Keratinocyte (primary cell): ENCODE measurements at regions not wholly inside any gene's neighbourhood (a gene's known extent, or its start where the extent isn't known, plus 50 kb on each side); places are given as distances from the start of the nearest gene placed in this dataset.

Experiments used
- DNase-seq: peaks from one replicate; pipeline ENCODE4 v3.0.0-alpha.2; 2011; ENCODE audit warnings: low read depth, missing footprints, low spot score
- FAIRE-seq: peaks from 2 replicates; lab custom pipeline; 2011; peaks lifted over from hg19 to GRCh38; lab: Jason Lieb, UNC
- H2AFZ ChIP-seq: 2 replicates; pipeline ENCODE4 v1.6.0; 2012; ENCODE audit warnings: low read length, control low read depth, inconsistent platforms; ENCODE audit not compliant: control insufficient read depth
- H3K27ac ChIP-seq: 2 replicates; pipeline ENCODE4 v1.5.1; 2011; ENCODE audit warnings: low read length; ENCODE audit not compliant: control insufficient read depth, insufficient read depth
- H3K27me3 ChIP-seq: 3 replicates; pipeline ENCODE4 v1.6.0; 2011; ENCODE audit warnings: low read length; ENCODE audit not compliant: control insufficient read depth, insufficient read depth; ENCODE audit errors: extremely low read depth
- H3K36me3 ChIP-seq, 2 experiments: 2 replicates in 1 of 2; 3 replicates in 1 of 2; pipeline ENCODE4 v1.5.1; 2011; ENCODE audit warnings: low read length in 2 of 2, mild to moderate bottlenecking in 1 of 2; ENCODE audit not compliant: control insufficient read depth in 2 of 2, insufficient read depth in 2 of 2; ENCODE audit errors: extremely low read depth in 1 of 2
- H3K4me1 ChIP-seq: 3 replicates; pipeline ENCODE4 v1.5.1; 2011; ENCODE audit warnings: low read length; ENCODE audit not compliant: control insufficient read depth, insufficient read depth; ENCODE audit errors: extremely low read depth
- H3K4me2 ChIP-seq: 3 replicates; pipeline ENCODE4 v1.6.0; 2011; ENCODE audit warnings: low read depth, low read length; ENCODE audit not compliant: control insufficient read depth, insufficient read depth; ENCODE audit errors: extremely low read depth
- H3K4me3 ChIP-seq, 3 experiments: fragments of 200-600 bp in 1 of 3; sonication (generic) in 1 of 3; 2 replicates in 2 of 3; 3 replicates in 1 of 3; pipeline ENCODE4 v1.5.1; 2011 to 2016; ENCODE audit warnings: low read length in 3 of 3, mild to moderate bottlenecking in 3 of 3, control low read depth in 2 of 3, inconsistent platforms in 1 of 3, low read depth in 1 of 3, mixed read lengths in 1 of 3, mixed run types in 1 of 3, moderate library complexity in 1 of 3; ENCODE audit not compliant: control insufficient read depth in 2 of 3, insufficient read depth in 2 of 3; ENCODE audit errors: extremely low read depth in 1 of 3
- H3K79me2 ChIP-seq: 2 replicates; pipeline ENCODE4 v1.6.0; 2012; ENCODE audit warnings: low read length; ENCODE audit not compliant: control insufficient read depth, insufficient read depth
- H3K9ac ChIP-seq: 3 replicates; pipeline ENCODE4 v1.6.0; 2011; ENCODE audit warnings: low read length; ENCODE audit not compliant: control insufficient read depth, insufficient read depth; ENCODE audit errors: extremely low read depth
- H3K9me1 ChIP-seq: 3 replicates; pipeline ENCODE4 v1.6.0; 2011; ENCODE audit warnings: low read length; ENCODE audit not compliant: control insufficient read depth, insufficient read depth; ENCODE audit errors: extremely low read depth
- H3K9me3 ChIP-seq: 2 replicates; pipeline ENCODE4 v1.5.1; 2012; ENCODE audit warnings: low read depth, low read length; ENCODE audit not compliant: control insufficient read depth
- H4K20me1 ChIP-seq: 3 replicates; pipeline ENCODE4 v1.6.0; 2011; ENCODE audit warnings: low read length; ENCODE audit not compliant: control insufficient read depth, insufficient read depth; ENCODE audit errors: extremely low read depth
- EZH2 ChIP-seq: IDR thresholded peaks from one replicate; pipeline ENCODE4 v1.6.1; 2012; ENCODE audit warnings: inconsistent platforms, mild to moderate bottlenecking, low read length, moderate library complexity
- dilution Hi-C: fragments of 300-500 bp; cut with MboI; formaldehyde crosslinking; loops from one replicate; pipeline ENCODE4 v1.7.0; 2020; ENCODE audit warnings: low sequenced_read_pairs; ENCODE audit not compliant: extremely low pct_ligation_motif_present
- TF ChIP-seq, protein P1 (sequence below), 3 experiments: IDR thresholded peaks in 1 of 3; conservative IDR thresholded peaks in 1 of 3; optimal IDR thresholded peaks in 1 of 3; 2 replicates in 2 of 3; 3 replicates in 1 of 3; pipeline versions ENCODE3 to v1.5.1; 2011; ENCODE audit warnings: low read length in 3 of 3, mild to moderate bottlenecking in 3 of 3, moderate library complexity in 2 of 3, control low read depth in 1 of 3, inconsistent platforms in 1 of 3; ENCODE audit not compliant: insufficient read depth in 2 of 3; ENCODE audit errors: extremely low read depth in 1 of 3

GRCh38 chr5:141777130-141777529, 95.1 kb upstream of the ARAP3 start:
- H2AFZ ChIP-seq = no peak overlapping the region
- FAIRE-seq = no peak
- H3K9me1 ChIP-seq = no peaks in the 10 kb centered on the region
- peaks cover 19% of the 10 kb centered on the region for H3K27me3 ChIP-seq
- no peaks in the 10 kb centered on the region for H3K36me3 ChIP-seq
- H3K9me3 ChIP-seq = no peaks in the 10 kb centered on the region
- TF ChIP-seq EZH2 = no peak
- TF ChIP-seq, protein P1, sequence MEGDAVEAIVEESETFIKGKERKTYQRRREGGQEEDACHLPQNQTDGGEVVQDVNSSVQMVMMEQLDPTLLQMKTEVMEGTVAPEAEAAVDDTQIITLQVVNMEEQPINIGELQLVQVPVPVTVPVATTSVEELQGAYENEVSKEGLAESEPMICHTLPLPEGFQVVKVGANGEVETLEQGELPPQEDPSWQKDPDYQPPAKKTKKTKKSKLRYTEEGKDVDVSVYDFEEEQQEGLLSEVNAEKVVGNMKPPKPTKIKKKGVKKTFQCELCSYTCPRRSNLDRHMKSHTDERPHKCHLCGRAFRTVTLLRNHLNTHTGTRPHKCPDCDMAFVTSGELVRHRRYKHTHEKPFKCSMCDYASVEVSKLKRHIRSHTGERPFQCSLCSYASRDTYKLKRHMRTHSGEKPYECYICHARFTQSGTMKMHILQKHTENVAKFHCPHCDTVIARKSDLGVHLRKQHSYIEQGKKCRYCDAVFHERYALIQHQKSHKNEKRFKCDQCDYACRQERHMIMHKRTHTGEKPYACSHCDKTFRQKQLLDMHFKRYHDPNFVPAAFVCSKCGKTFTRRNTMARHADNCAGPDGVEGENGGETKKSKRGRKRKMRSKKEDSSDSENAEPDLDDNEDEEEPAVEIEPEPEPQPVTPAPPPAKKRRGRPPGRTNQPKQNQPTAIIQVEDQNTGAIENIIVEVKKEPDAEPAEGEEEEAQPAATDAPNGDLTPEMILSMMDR (optimal IDR thresholded peaks at IDR 0.05 in 1 of 3, IDR thresholded peaks at IDR 0.05 in 1 of 3, conservative IDR thresholded peaks at IDR 0.05 in 1 of 3; ENCODE audit: extremely low read depth in 1 of 3, insufficient read depth in 2 of 3, low read length in 3 of 3) = no peak
- no peaks in the 10 kb centered on the region for H3K4me1 ChIP-seq
- no peak overlapping the region for H3K4me2 ChIP-seq
- dilution Hi-C loops = no loop called here
- H3K9ac ChIP-seq = no peak overlapping the region
- DNase-seq = no peak
- no peaks in the 10 kb centered on the region for H4K20me1 ChIP-seq
- H3K79me2 ChIP-seq = no peaks in the 10 kb centered on the region
- no peak overlapping the region for H3K27ac ChIP-seq
- no peak overlapping the region for H3K4me3 ChIP-seq

- H3K9me3 ChIP-seq = no peaks in the 10 kb centered on the region
- no peaks in the 10 kb centered on the region for H3K9me1 ChIP-seq
- dilution Hi-C loops = no loop called here
- no peak overlapping the region for H3K27ac ChIP-seq
- no peaks in the 10 kb centered on the region for H3K79me2 ChIP-seq
- no peak for TF ChIP-seq EZH2
- TF ChIP-seq, protein P1 (optimal IDR thresholded peaks at IDR 0.05 in 1 of 3, IDR thresholded peaks at IDR 0.05 in 1 of 3, conservative IDR thresholded peaks at IDR 0.05 in 1 of 3; ENCODE audit: extremely low read depth in 1 of 3, insufficient read depth in 2 of 3, low read length in 3 of 3) = no peak
- DNase-seq (no peak), FAIRE-seq (no peak)
- no peaks in the 10 kb centered on the region for H3K36me3 ChIP-seq
- no peaks in the 10 kb centered on the region for H4K20me1 ChIP-seq
- no peak overlapping the region for H3K4me3 ChIP-seq
- no peak overlapping the region for H2AFZ ChIP-seq
- no peak overlapping the region for H3K9ac ChIP-seq
- peaks cover 17% of the 10 kb centered on the region for H3K27me3 ChIP-seq
- no peaks in the 10 kb centered on the region for H3K4me1 ChIP-seq
- H3K4me2 ChIP-seq = no peak overlapping the region
Observed at GRCh38 chr5:141773779-141774562, 91.9 kb upstream of the ARAP3 start.
